GM18873 (cell line): ENCODE measurements at regions not wholly inside any gene's neighbourhood (a gene's known extent, or its start where the extent isn't known, plus 50 kb on each side); places are given as distances from the start of the nearest gene placed in this dataset.

ENCODE experiments used
- ATAC-seq: cut with Tn5 transposase; IDR thresholded peaks from one replicate; pipeline ENCODE4 v1.9.1; 2021; ENCODE audit warnings: mild to moderate bottlenecking, moderate library complexity, moderate number of reproducible peaks; ENCODE audit not compliant: unreplicated experiment, low FRiP score

DNA sequence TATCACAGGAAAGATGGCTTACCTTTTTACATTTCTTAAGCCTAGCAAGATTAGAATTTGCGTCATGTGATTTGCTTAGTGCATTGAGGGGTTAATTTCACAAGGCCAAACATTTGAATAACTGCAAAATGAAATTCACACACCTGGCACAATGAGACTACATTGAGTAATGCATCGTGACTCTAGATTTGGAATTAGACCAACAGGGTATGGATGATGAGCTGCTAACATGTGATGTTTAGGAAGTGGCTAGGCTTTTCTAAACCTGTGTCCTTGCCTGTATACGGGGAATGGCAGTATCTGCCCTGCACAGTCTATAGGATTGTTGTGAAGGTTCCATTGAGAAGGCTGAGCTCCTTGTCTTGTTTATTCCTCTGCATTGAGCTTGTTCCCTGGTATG is 160.1 kb downstream of the MFSD1 start:
- no peak for ATAC-seq

DNA sequence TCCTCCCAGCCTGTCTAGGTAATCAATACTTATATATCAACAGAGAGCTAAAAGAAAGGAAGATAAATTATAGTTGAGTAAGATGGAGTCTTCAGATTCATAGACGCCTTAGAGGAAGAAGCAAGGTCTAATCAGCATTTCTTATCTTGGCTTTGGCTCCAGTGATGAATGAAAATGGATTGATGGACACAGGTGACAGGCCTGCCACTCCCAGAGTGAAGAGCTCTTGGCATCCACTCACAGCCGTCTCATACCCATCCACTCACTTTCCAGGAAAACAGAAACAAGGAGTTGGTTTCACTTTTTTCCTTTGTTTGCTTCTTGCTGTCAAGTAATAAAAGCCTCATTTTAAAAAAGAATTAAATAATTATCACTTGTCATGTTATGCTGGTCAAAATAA is 168.2 kb downstream of the MFSD1 start:
- ATAC-seq, result no peak

DNA sequence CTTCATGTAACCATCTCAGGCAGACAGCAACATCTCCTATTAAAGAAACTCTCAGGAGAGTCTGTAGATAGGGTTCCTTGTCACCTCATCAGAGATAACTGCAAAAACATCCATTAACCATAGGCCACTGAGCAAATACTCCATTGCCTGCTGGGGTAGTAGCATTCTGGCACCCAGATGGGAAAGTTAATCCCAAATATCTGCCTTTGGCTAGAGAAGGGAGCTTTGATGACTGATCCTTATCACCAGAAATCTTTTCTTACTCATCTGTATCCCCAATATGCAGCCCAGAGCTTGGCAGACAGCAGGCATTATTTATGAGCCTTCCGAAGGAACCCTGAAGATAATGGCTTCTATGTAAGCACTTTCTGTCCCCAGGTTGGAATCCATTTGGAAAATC is 173.1 kb downstream of the MFSD1 start:
- ATAC-seq, result no peak

DNA sequence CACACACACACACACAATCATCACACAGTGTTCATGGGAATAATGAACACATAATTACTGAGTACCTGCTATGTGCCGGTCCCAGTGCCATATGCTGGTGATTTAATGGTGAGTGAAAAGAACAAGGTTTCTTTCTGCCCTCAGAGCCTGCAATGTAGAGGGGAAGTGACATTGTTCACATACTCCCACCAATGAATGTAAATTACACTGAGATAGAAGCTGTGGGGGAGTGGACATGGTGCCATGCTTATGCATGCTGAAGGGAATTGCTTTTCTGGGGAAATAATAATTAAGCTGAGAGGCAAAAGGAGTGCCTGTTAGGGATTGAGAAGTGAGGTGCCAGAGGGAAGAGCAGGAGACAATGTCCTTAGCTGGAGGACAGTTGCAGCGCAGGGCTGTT is 175.1 kb downstream of the MFSD1 start:
- no peak for ATAC-seq

GRCh38 chr3:158977497-158977896 is 175.6 kb downstream of the MFSD1 start:
- ATAC-seq, result no peak

GRCh38 chr3:158983216-158984099 is 181.6 kb downstream of the MFSD1 start:
- no peak for ATAC-seq

DNA sequence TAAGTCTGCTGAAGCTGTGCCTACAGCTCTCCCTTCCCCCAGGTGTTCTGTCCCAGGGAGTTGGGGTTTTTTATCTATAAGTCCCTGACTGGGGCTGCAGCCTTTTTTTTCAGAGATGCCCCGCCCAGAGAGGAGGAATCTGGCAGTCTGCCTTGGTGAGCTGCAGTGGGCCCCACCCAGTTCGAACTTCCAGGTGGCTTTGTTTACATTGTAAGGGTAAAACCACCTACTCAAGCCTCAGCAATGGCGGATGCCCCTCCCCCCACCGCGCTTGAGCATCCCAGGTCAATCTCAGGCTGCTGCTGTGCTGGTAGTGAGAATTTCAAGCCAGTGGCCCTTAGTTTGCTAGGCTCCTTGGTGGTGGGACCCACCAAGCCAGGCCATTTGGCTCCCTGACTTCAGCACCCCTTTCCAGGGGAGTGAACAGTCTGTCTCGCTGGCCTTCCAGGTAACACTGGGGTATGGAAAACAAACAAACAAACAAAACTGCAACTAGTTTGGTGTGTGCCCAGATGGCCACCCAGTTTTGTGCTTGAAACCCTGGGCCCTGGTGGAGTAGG is 189.4 kb downstream of the MFSD1 start:
- no peak for ATAC-seq

DNA sequence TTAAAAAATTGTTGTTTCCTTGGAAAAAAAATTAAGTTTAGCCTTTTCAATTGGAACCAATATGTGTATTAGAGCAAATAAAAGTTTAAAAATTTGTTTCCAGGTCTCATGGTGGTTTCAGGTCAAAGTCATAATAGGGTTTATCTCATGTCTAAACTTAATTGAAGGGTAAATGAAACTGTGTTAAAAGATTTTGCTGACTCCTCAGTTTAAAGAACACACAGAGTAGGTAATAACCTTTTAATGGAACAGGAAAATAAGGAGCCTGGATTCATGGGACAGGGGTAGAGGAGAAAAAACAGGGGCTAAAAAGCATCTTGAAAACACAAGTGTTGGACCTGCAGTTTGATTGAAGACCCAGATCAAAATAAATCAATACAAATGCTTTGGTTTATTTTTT is 190.6 kb downstream of the MFSD1 start:
- ATAC-seq, result no peak

- no peak for ATAC-seq
These were observed 192.5 kb downstream of the MFSD1 start for GRCh38 chr3:158994386-158994785.

GRCh38 chr3:159001711-159002110 is 199.9 kb downstream of the MFSD1 start:
- no peak for ATAC-seq

- no peak for ATAC-seq
These were observed 203.3 kb downstream of the MFSD1 start for GRCh38 chr3:159005137-159005536.

DNA sequence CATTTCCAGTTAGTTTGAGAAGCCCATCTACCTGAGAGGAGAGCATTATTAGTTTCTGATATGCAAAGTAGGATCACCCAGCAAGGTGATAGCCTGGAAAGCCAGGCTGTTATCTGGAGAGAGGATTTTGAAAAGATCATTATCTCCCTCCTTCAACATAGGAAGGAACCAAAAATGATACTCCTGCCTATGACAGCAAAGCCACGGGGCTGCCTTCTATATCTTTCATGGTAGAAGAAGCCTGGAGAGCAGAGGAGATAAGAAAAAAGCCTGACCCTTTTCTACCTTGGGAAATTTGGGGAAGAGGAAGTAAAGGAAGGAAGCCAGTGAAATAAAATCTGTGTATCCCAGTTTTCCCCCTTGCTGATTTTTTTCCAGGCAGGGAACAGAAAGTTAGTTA is 205.5 kb downstream of the MFSD1 start:
- ATAC-seq, result no peak

DNA sequence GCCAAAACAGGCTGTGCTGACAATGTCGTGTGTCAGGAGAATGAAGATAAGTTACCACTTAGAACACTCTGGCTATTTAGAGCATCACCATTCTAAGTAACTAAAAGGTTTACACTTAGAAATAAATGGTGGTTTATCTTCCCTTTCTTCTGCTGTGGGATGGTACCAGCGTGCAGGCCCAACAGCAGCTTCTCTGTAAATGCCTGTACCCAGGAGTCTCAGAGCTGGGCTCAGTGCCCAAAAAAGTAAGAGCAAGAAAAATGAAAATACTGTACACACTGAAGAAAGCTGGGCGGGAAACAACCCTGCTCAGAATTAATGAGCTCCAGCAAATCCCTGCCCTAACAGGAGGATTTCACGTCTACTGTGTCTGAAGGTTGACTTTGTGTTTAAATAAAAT is 206.5 kb downstream of the MFSD1 start:
- ATAC-seq, result no peak

- ATAC-seq, result no peak
These were observed 216.5 kb downstream of the MFSD1 start for GRCh38 chr3:159018341-159018740.

DNA sequence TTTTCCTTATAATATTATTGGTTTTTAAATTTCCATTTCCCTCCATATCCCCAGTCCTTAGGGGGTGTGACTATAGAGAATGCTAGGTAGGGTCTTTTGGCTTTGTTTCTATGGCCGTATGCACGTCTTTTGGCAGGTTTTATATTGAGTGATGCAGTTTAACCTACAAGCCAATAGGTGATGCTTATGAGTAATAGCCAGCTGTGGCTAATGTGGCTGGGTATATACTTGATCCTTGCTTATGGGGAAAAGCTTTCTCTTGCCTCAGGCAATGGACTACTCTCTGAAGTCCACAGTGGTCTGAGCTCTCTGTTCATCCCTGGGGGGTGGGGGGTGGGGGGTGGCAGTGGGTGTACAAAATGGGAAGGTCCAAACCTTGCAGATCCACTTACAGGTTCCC is 223.9 kb downstream of the MFSD1 start:
- no peak for ATAC-seq

DNA sequence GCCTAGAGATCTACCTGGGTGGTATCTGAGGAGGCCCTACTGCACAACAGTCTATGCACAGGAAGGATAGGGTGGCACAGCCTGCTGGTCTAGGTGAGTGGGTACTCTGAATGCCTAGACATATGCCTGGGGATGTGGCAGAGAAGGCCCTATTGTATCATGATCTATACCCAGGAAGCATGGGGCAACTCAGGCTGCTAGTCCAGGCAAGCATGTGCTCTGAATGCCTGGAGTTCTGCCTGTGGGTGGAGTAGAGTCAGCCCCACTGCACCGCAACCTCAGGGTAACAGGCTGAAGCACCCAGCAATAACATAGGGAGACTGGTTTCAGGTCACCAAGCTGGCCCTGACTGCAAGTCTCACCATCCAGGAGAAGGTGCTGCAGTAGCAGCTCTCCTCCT is 224.7 kb downstream of the MFSD1 start:
- no peak for ATAC-seq

DNA sequence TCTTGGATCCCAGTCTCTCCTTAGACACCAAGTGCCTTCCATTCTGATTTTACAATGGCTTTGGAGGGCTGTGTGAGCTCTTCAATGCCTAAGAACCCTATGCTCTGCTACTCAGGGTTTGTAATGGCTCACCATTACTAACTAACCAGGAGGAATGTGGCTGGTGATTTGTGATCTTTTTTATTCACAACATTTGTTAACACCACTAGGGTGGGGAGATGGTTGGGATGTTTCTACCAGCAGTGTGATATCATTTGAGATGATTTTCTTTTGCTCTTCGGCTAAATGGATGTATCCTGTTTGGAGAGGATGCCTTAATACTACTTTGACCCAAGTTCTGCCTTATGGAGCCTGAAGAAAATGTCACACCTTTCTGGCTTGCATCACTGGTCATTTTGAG is 226.9 kb downstream of the MFSD1 start:
- ATAC-seq, result no peak

DNA sequence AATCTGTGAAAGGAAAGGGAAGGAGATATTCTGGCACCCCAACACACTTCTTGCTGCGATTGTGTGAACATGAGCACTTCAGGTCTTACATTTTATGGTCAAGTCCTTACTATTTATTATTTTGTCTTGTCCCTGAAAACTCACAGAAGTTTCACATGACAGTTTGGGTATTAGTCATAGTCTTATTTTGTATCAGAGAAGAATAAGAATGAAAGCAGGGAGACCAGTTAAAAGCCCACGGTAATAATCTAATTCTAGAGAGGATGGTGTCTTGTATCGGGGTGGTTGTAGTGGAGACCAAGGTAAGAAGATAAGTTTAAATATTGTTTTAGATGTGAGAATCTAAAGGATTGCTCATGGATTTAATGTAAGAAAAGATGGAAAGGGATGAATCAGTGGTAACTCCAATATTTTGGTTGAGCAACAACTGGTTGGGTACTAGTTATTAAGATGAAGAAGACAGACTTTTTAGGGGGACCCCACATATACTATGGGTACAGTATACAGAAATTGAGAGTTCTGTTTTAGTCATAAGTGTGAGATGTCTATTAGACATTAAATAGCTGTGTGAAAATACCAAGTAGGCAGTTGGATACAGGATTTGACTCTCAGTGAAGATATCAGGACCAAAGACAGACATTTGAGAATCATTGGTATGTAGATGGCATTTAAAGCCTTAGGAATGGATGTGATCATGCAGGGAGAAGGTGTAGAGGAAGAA is 227.6 kb downstream of the MFSD1 start:
- peak; percentile 74 for ATAC-seq

DNA sequence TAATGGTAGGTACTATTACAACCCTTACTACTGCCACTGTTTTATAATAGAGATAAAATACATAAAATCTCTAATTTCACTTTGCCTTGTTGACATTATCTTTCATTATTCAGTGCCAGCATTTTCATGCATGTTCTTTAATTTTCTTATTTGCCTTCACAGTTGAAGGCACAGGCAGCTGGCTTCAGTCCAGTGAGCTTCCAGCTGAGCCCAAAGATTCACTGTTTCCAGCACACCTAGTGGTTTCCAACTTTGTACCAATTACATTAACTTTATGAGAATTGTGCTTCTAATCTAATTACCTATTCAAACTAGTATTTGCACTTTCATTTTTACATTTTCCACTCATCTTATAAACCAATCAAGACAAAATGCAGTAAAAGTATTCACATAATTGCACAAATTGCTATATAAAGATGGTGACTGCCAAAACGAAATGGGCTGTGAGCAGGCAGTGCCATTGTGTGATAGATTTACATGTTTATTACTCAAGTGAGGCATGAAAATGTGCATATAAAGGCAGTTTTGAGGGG is 228.3 kb downstream of the MFSD1 start:
- no peak for ATAC-seq

- ATAC-seq, result no peak
These were observed 229.2 kb downstream of the MFSD1 start for GRCh38 chr3:159030886-159031679.

GRCh38 chr3:159032311-159032710 is 230.5 kb downstream of the MFSD1 start:
- ATAC-seq, result no peak
